Testis (tissue), 2 donors: ENCODE measurements at regions not wholly inside any gene's neighbourhood (a gene's known extent, or its start where the extent isn't known, plus 50 kb on each side); places are given as distances from the start of the nearest gene placed in this dataset.

ENCODE experiments used
- POLR2A ChIP-seq: fragments of 450-650 bp; IDR thresholded peaks from one replicate; pipeline ENCODE4 v1.6.1; 2017; ENCODE audit warnings: antibody characterized with exemption, mild to moderate bottlenecking, moderate library complexity
- TF ChIP-seq, protein P1 (sequence below), 3 experiments: fragments of 450-650 bp in 2 of 3; fragments of 200-600 bp in 1 of 3; sonication (generic) in 1 of 3; IDR thresholded peaks; one replicate each; pipeline ENCODE4 v1.5.1; 2016 to 2019; ENCODE audit warnings: antibody characterized with exemption in 3 of 3, mild to moderate bottlenecking in 2 of 3, moderate library complexity in 1 of 3

DNA sequence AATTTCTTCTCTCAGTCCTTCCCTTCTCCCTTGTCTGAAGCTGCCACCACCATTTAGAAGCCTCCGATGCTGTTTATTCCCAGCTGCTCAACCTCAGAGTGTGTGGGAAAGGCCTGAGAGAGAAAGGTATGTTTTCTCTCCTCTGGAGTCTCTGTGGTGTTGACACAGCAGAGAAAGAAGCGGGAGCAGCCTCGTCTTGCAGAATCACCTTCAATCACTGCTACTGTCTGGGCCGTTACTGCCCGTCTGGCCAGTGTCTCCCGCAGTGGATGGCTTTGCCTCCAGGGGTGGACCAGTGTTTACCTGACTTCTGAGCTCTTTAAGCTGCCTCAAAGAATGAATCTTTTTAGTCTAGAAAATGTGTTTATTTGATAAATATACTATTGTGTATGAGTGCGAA is 148.9 kb upstream of the FAM47C start:
- TF ChIP-seq, protein P1, sequence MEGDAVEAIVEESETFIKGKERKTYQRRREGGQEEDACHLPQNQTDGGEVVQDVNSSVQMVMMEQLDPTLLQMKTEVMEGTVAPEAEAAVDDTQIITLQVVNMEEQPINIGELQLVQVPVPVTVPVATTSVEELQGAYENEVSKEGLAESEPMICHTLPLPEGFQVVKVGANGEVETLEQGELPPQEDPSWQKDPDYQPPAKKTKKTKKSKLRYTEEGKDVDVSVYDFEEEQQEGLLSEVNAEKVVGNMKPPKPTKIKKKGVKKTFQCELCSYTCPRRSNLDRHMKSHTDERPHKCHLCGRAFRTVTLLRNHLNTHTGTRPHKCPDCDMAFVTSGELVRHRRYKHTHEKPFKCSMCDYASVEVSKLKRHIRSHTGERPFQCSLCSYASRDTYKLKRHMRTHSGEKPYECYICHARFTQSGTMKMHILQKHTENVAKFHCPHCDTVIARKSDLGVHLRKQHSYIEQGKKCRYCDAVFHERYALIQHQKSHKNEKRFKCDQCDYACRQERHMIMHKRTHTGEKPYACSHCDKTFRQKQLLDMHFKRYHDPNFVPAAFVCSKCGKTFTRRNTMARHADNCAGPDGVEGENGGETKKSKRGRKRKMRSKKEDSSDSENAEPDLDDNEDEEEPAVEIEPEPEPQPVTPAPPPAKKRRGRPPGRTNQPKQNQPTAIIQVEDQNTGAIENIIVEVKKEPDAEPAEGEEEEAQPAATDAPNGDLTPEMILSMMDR (IDR thresholded peaks at IDR 0.05) = no peak
- TF ChIP-seq POLR2A = no peak
